GM23338 (cell line): ENCODE measurements at regions not wholly inside any gene's neighbourhood (a gene's known extent, or its start where the extent isn't known, plus 50 kb on each side); places are given as distances from the start of the nearest gene placed in this dataset.

Experiments
- CREB1 ChIP-seq: fragments of 250-450 bp; sonication (Bioruptor Pico); IDR thresholded peaks from 2 replicates; pipeline ENCODE4 v1.5.0; 2020; ENCODE audit warnings: low read depth, mild to moderate bottlenecking, moderate library complexity
- CTCF ChIP-seq, 2 experiments: fragments of 200-600 bp in 1 of 2; sonication (generic) in 1 of 2; conservative IDR thresholded peaks; 2 replicates each; pipeline versions ENCODE4 v1.5.1 to v1.6.1; 2016 to 2017; ENCODE audit warnings: antibody characterized with exemption in 2 of 2, low read depth in 2 of 2, mild to moderate bottlenecking in 2 of 2, moderate library complexity in 1 of 2
- ETS1 ChIP-seq: IDR thresholded peaks from 2 replicates; pipeline ENCODE4 v1.6.1; 2016; ENCODE audit warnings: antibody characterized with exemption
- EZH2 ChIP-seq: fragments of 200-600 bp; sonication (generic); IDR thresholded peaks from one replicate; pipeline ENCODE4 v1.8.0; 2017; ENCODE audit warnings: antibody characterized with exemption, mild to moderate bottlenecking, low read depth; ENCODE audit not compliant: unreplicated experiment
- EZH2phosphoT487 ChIP-seq: fragments of 200-600 bp; sonication (generic); IDR thresholded peaks from one replicate; pipeline ENCODE4 v1.8.1; 2018; ENCODE audit warnings: antibody characterized with exemption; ENCODE audit not compliant: unreplicated experiment
- JUNB ChIP-seq: IDR thresholded peaks from one replicate; pipeline ENCODE4 v1.6.1; 2016; ENCODE audit warnings: antibody characterized with exemption; ENCODE audit not compliant: unreplicated experiment
- NANOG ChIP-seq: IDR thresholded peaks from 2 replicates; pipeline ENCODE4 v1.6.1; 2016; ENCODE audit warnings: antibody characterized with exemption, borderline replicate concordance
- POLR2AphosphoS5 ChIP-seq: IDR thresholded peaks from 2 replicates; pipeline ENCODE4 v1.6.1; 2016; ENCODE audit warnings: antibody characterized with exemption, low read depth
- REST ChIP-seq: IDR thresholded peaks from one replicate; pipeline ENCODE4 v1.6.1; 2018; ENCODE audit warnings: antibody characterized with exemption; ENCODE audit not compliant: unreplicated experiment
- STAT1 ChIP-seq: IDR thresholded peaks from one replicate; pipeline ENCODE4 v1.6.1; 2016; ENCODE audit warnings: antibody characterized with exemption; ENCODE audit not compliant: unreplicated experiment
- ZNF114 ChIP-seq: fragments of 250-450 bp; sonication (Bioruptor Pico); IDR thresholded peaks from 2 replicates; pipeline ENCODE4 v1.5.0; 2020; ENCODE audit warnings: mild to moderate bottlenecking, moderate library complexity
- ZNF331 ChIP-seq: fragments of 250-450 bp; sonication (Bioruptor Pico); IDR thresholded peaks from 2 replicates; pipeline ENCODE4 v1.5.0; 2020; ENCODE audit warnings: low read depth, mild to moderate bottlenecking, moderate library complexity
- ZNF462 ChIP-seq: fragments of 250-450 bp; sonication (Bioruptor Pico); IDR thresholded peaks from 2 replicates; pipeline ENCODE4 v1.5.0; 2020; ENCODE audit warnings: mild to moderate bottlenecking, moderate library complexity

GRCh38 chr13:32941368-32941767, 74.9 kb upstream of the KL start:
- TF ChIP-seq CTCF (conservative IDR thresholded peaks at IDR 0.05; ENCODE audit: low read depth in 2 of 2) (no peak), EZH2 (no peak), CREB1 (no peak), POLR2AphosphoS5 (no peak), JUNB (no peak), EZH2phosphoT487 (no peak), REST (no peak), STAT1 (no peak), NANOG (no peak), ZNF114 (no peak), ZNF462 (CRISPR knock-in tag) (no peak), ZNF331 (no peak), ETS1 (no peak)
